ENCODE measurements at regions not wholly inside any gene's neighbourhood (a gene's known extent, or its start where the extent isn't known, plus 50 kb on each side); places are given as distances from the start of the nearest gene placed in this dataset.

DNA sequence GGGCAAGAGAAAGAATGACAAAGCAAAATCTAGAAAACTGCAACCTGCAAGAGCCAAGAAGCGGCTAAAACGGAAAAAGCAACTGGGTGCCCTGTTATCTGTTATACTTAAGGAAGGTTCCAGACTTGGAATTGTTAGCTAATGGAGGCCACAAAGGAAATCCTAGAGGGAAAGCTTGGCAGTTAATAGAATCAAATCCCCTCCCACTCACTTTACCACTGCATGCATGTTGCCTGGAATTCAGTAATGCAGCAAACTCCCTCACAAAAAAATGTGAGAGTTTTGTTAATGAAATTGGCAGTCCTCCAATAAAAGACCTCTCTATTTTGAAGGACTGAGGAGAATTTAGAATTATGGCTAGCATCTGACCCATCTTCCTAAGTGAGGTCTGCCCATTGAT lies 164.2 kb upstream of the SOX5 start:
- TF ChIP-seq, protein P1, sequence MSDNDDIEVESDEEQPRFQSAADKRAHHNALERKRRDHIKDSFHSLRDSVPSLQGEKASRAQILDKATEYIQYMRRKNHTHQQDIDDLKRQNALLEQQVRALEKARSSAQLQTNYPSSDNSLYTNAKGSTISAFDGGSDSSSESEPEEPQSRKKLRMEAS (IDR thresholded peaks at IDR 0.05; ENCODE audit: insufficient read depth, insufficient read length), result no peak
- TF ChIP-seq, protein P2, sequence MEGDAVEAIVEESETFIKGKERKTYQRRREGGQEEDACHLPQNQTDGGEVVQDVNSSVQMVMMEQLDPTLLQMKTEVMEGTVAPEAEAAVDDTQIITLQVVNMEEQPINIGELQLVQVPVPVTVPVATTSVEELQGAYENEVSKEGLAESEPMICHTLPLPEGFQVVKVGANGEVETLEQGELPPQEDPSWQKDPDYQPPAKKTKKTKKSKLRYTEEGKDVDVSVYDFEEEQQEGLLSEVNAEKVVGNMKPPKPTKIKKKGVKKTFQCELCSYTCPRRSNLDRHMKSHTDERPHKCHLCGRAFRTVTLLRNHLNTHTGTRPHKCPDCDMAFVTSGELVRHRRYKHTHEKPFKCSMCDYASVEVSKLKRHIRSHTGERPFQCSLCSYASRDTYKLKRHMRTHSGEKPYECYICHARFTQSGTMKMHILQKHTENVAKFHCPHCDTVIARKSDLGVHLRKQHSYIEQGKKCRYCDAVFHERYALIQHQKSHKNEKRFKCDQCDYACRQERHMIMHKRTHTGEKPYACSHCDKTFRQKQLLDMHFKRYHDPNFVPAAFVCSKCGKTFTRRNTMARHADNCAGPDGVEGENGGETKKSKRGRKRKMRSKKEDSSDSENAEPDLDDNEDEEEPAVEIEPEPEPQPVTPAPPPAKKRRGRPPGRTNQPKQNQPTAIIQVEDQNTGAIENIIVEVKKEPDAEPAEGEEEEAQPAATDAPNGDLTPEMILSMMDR (IDR thresholded peaks at IDR 0.05; ENCODE audit: extremely low read depth in 1 of 2, insufficient read depth in 1 of 2, low read depth in 1 of 2, low read length in 2 of 2), result no peak
- no peak for TF ChIP-seq POLR2A (IDR thresholded peaks at IDR 0.05; ENCODE audit: low read depth, low read length)
- TF ChIP-seq JUN (IDR thresholded peaks at IDR 0.05; ENCODE audit: borderline replicate concordance, insufficient read depth, insufficient read length, low read depth), result no peak
- TF ChIP-seq POLR2AphosphoS5 (IDR thresholded peaks at IDR 0.05; ENCODE audit: insufficient read depth, low read depth, low read length), result no peak
- TF ChIP-seq MYC (IDR thresholded peaks at IDR 0.05; ENCODE audit: low read depth, low read length), result no peak
